AG04449 (cell line): ENCODE measurements at regions not wholly inside any gene's neighbourhood (a gene's known extent, or its start where the extent isn't known, plus 50 kb on each side); places are given as distances from the start of the nearest gene placed in this dataset.

ENCODE experiments used
- CTCF ChIA-PET: fragments of 350-600 bp; formaldehyde crosslinking; extraction: SDS; loops from one replicate; lab custom pipeline; 2021; ENCODE audit warnings: antibody characterized with exemption; lab: Yijun Ruan, JAX
- POLR2A ChIA-PET: fragments of 400-600, 350-600 bp; formaldehyde crosslinking; extraction: SDS; loops from one replicate; lab custom pipeline; 2020; ENCODE audit warnings: antibody characterized with exemption, inconsistent platforms; lab: Yijun Ruan, JAX
- DNase-seq: peaks from one replicate; pipeline ENCODE4 v3.0.0-alpha.2; 2010; ENCODE audit warnings: low read depth, low spot score
- H3K4me3 ChIP-seq: 2 replicates; pipeline ENCODE4 v1.5.1; 2011; ENCODE audit warnings: low read depth, mild to moderate bottlenecking, control low read depth, low read length
- TF ChIP-seq, protein P1 (sequence below): IDR thresholded peaks from one replicate; pipeline ENCODE4 v1.5.1; 2011; ENCODE audit warnings: mild to moderate bottlenecking, moderate library complexity, low read length, control low read depth, inconsistent platforms; ENCODE audit not compliant: insufficient read depth; ENCODE audit errors: missing control alignments

DNA sequence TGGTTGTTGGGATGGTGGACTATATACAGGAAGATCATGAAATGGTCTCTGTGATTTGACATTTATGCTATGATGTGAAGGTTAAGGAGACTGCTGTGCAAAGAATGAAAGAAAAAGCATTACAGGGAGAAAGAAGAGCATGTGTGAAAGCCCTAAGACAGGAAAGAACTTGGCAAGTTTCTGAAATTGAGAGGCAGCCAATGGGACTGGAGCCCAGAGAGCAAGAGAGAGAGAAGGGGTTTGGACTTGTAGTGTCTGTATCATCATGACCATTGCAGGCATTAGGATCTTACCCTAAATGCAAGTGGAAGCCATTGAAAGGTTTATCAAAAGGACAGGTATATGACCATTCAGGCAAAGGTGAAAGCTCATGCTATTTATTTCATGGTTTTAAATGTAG lies 147.1 kb downstream of the NAA11 start:
- no peak for DNase-seq
- CTCF ChIA-PET = no interaction called here
- POLR2A ChIA-PET = no interaction called here
- TF ChIP-seq, protein P1, sequence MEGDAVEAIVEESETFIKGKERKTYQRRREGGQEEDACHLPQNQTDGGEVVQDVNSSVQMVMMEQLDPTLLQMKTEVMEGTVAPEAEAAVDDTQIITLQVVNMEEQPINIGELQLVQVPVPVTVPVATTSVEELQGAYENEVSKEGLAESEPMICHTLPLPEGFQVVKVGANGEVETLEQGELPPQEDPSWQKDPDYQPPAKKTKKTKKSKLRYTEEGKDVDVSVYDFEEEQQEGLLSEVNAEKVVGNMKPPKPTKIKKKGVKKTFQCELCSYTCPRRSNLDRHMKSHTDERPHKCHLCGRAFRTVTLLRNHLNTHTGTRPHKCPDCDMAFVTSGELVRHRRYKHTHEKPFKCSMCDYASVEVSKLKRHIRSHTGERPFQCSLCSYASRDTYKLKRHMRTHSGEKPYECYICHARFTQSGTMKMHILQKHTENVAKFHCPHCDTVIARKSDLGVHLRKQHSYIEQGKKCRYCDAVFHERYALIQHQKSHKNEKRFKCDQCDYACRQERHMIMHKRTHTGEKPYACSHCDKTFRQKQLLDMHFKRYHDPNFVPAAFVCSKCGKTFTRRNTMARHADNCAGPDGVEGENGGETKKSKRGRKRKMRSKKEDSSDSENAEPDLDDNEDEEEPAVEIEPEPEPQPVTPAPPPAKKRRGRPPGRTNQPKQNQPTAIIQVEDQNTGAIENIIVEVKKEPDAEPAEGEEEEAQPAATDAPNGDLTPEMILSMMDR = no peak
- no peak overlapping the region for H3K4me3 ChIP-seq

- POLR2A ChIA-PET = no interaction called here
Observed at GRCh38 chr4:79177388-79177787, 148.5 kb downstream of the NAA11 start.

DNA sequence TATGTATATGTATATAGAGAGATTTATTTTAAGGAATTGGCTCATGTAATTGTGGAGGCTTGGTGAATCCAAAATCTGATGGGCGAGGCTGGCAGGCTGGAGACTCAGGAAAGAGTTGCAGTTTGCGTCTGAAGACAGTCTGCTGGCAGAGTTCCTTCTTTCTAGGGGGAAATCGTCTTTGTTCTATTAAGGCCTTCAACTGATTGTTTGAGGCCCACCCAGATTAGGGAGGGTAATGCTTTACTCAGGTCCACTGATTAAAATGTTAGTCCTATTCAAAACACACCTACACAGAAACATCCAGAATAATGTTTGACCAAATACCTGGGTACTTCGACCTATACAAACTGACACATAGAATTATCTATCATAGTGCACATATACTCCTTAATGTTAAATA lies 149.5 kb downstream of the NAA11 start:
- no peak overlapping the region for H3K4me3 ChIP-seq
- no peak for DNase-seq
- CTCF ChIA-PET = no interaction called here
- POLR2A ChIA-PET = no interaction called here
- TF ChIP-seq, protein P1 = no peak

More at GRCh38 chr4:79177388-79177787, 148.5 kb downstream of the NAA11 start:
- TF ChIP-seq, protein P1 = no peak
- no peak overlapping the region for H3K4me3 ChIP-seq
- DNase-seq = no peak
- CTCF ChIA-PET = no interaction called here

GRCh38 chr4:79175716-79176115 lies 150.1 kb downstream of the NAA11 start:
- no peak for DNase-seq
- TF ChIP-seq, protein P1 = no peak
- POLR2A ChIA-PET = no interaction called here
- CTCF ChIA-PET = no interaction called here
- no peak overlapping the region for H3K4me3 ChIP-seq

DNA sequence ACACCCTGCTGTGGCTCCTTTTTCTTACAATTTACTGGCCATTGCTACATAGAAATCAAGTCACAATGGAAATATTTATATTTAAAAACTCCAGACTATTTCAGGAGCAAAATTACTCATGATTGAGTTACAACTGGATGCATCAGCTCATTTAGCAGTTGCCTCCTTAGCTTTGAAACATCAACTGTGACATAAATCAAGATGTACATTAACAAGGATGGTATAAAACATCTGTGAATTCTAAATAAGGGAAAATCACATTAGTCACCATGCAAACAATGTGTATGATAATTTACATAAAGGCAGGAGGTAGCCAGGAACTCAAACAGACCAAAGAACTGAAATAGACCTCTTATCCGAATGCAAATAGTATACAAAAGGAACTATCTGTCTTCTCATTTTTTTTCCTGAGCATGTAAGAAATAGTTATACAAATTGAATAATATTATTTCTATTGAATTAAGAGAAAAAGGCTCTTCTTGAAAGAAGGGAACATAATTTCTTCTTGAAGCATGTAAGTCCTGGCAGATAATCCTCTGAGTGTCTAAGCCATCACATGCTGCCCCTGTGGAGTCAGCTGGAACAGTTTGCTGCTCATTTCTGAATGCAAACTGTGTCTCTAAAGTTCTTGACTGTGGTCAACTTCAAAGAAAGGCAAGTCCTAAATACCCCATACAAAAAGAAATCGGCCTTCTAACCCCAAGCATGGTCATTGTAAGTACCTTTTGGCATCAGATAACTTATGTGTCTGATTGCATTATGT lies 151.2 kb downstream of the NAA11 start:
- TF ChIP-seq, protein P1 = no peak
- POLR2A ChIA-PET = no interaction called here
- no peak overlapping the region for H3K4me3 ChIP-seq
- CTCF ChIA-PET = no interaction called here
- no peak for DNase-seq

DNA sequence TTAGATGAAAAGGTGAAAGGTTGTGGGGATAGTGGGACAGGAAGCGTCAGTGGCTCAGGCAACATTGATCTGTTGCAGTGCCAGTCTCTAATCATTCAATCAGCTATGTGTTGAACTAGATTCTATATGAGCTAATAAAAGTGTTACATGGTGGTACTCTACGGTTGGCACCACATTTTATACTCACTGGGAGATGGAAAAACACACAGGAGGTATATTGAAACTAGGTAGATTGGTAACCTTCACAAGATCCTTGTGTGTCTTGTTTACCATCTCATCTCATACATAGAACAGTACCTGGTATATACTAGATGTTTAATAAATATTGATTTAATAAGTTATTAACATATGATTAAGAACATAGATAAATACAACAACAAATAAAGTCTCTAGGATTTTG lies 152.7 kb downstream of the NAA11 start:
- ChIA-PET POLR2A (no interaction called here), CTCF (no interaction called here)
- TF ChIP-seq, protein P1 = no peak
- no peak overlapping the region for H3K4me3 ChIP-seq
- DNase-seq = no peak
